ENCODE measurements at regions not wholly inside any gene's neighbourhood (a gene's known extent, or its start where the extent isn't known, plus 50 kb on each side); places are given as distances from the start of the nearest gene placed in this dataset.
"Not testable (repeated sequence)": the region's sequence is repeated elsewhere in the genome, so short reads cannot be mapped to it uniquely, and the experiment has no call there.

- TF ChIP-seq CTCF (IDR thresholded peaks at IDR 0.05 in 2 of 3, conservative IDR thresholded peaks at IDR 0.05 in 1 of 3; ENCODE audit: borderline replicate concordance in 1 of 3, insufficient read depth in 1 of 3, low read depth in 2 of 3, low read length in 2 of 3); RAD21 (IDR thresholded peaks at IDR 0.05; ENCODE audit: low read depth): not testable (repeated sequence)
These were observed 246.9 kb upstream of the PLGLB2 start for GRCh38 chr2:87500951-87501350.
